ENCODE measurements at regions not wholly inside any gene's neighbourhood (a gene's known extent, or its start where the extent isn't known, plus 50 kb on each side); places are given as distances from the start of the nearest gene placed in this dataset.
A peak's percentile ranks its signal among the peaks of the same experiment; 100 is the strongest.
"Not testable (repeated sequence)": the region's sequence is repeated elsewhere in the genome, so short reads cannot be mapped to it uniquely, and the experiment has no call there.

GRCh38 chr3:177474652-177475355 is 277.5 kb upstream of the TBL1XR1 start:
- DNase-seq (ENCODE audit: low read depth, low spot score) = no peak

GRCh38 chr3:177475356-177475665 is 278.0 kb upstream of the TBL1XR1 start:
- no peak for DNase-seq (ENCODE audit: low read depth, low spot score)

- DNase-seq (ENCODE audit: low read depth, low spot score) = no peak
These were observed 279.2 kb upstream of the TBL1XR1 start for GRCh38 chr3:177476495-177476894.

- DNase-seq (ENCODE audit: low read depth, low spot score) = no peak
These were observed 279.7 kb upstream of the TBL1XR1 start for GRCh38 chr3:177476921-177477435.

- DNase-seq (ENCODE audit: low read depth, low spot score) = peak; percentile 87
These were observed 281.0 kb upstream of the TBL1XR1 start for GRCh38 chr3:177478170-177478867.

GRCh38 chr3:177479630-177480029 is 282.3 kb upstream of the TBL1XR1 start:
- DNase-seq (ENCODE audit: low read depth, low spot score) = no peak

- DNase-seq (ENCODE audit: low read depth, low spot score) = no peak
These were observed 284.0 kb upstream of the TBL1XR1 start for GRCh38 chr3:177481329-177481728.

- DNase-seq (ENCODE audit: low read depth, low spot score) = no peak
These were observed 284.9 kb upstream of the TBL1XR1 start for GRCh38 chr3:177482048-177482691.

- DNase-seq (ENCODE audit: low read depth, low spot score) = no peak
These were observed 286.1 kb upstream of the TBL1XR1 start for GRCh38 chr3:177483182-177483967.

GRCh38 chr3:177484206-177484605 is 286.9 kb upstream of the TBL1XR1 start:
- no peak for DNase-seq (ENCODE audit: low read depth, low spot score)

GRCh38 chr3:177484926-177485325 is 287.6 kb upstream of the TBL1XR1 start:
- DNase-seq (ENCODE audit: low read depth, low spot score) = no peak

- DNase-seq (ENCODE audit: low read depth, low spot score) = no peak
These were observed 290.4 kb upstream of the TBL1XR1 start for GRCh38 chr3:177487635-177488186.

- no peak for DNase-seq (ENCODE audit: low read depth, low spot score)
These were observed 291.5 kb upstream of the TBL1XR1 start for GRCh38 chr3:177488740-177489139.

- no peak for DNase-seq (ENCODE audit: low read depth, low spot score)
These were observed 293.3 kb upstream of the TBL1XR1 start for GRCh38 chr3:177490626-177491025.

GRCh38 chr3:177491296-177492032 is 294.2 kb upstream of the TBL1XR1 start:
- DNase-seq (ENCODE audit: low read depth, low spot score) = no peak

- DNase-seq (ENCODE audit: low read depth, low spot score) = no peak
These were observed 295.8 kb upstream of the TBL1XR1 start for GRCh38 chr3:177493091-177493490.

- DNase-seq (ENCODE audit: low read depth, low spot score) = no peak
These were observed 296.9 kb upstream of the TBL1XR1 start for GRCh38 chr3:177494216-177494615.

GRCh38 chr3:177495566-177495965 is 298.3 kb upstream of the TBL1XR1 start:
- no peak for DNase-seq (ENCODE audit: low read depth, low spot score)

GRCh38 chr3:177498037-177498857 is 301.0 kb upstream of the TBL1XR1 start:
- no peak for DNase-seq (ENCODE audit: low read depth, low spot score)

GRCh38 chr3:177499039-177499438 is 301.8 kb upstream of the TBL1XR1 start:
- not testable (repeated sequence) for DNase-seq (ENCODE audit: low read depth, low spot score)

Data from smooth muscle cell of the brain vasculature (primary cell).